ENCODE measurements at regions not wholly inside any gene's neighbourhood (a gene's known extent, or its start where the extent isn't known, plus 50 kb on each side); places are given as distances from the start of the nearest gene placed in this dataset.

DNA sequence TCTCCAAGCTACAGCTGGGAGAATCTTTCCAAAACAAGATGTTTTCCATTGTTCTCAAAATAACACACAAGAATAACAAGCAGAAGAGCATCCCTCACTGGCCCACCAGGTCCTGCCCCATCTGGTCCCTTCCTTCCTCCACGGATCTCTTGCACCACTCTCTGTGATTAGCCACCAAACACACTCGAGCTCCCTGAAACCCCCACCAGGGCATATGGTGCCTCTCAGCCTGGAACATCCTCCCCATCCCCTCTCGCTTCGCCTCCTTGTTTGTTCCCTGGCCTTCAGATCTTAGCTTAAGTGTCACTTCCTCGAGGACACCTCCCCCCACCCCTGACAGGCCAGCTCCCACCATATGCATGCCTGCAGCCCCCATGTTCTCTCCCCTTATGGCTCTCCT, 496.6 kb upstream of the PROK2 start:
- no peak for TF ChIP-seq POLR2A (IDR thresholded peaks at IDR 0.05; ENCODE audit: low read depth, low read length)
- no peak for FAIRE-seq
- DNase-seq (ENCODE audit: insufficient read length, low spot score) = no peak

DNA sequence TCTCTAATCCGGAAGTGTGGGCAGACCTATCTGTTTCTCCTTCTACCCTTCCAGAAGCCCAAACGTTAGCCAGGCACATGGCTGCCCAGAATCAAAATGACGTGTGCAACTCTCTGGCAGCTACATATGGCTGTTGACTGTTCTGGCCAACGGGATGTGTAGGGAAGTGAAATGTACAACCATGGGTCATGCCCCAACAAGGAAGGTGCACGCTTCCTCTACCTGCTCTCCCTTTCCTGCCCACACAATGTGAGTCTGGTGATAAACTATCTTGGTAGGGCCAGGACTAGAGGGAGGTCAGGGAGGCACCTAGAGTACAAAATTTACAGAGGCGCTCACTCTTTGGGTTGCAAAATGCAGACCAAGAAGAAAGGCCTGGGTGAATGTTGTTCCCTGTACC, 495.9 kb upstream of the PROK2 start:
- no peak for TF ChIP-seq POLR2A (IDR thresholded peaks at IDR 0.05; ENCODE audit: low read depth, low read length)
- no peak for DNase-seq (ENCODE audit: insufficient read length, low spot score)
- no peak for FAIRE-seq

DNA sequence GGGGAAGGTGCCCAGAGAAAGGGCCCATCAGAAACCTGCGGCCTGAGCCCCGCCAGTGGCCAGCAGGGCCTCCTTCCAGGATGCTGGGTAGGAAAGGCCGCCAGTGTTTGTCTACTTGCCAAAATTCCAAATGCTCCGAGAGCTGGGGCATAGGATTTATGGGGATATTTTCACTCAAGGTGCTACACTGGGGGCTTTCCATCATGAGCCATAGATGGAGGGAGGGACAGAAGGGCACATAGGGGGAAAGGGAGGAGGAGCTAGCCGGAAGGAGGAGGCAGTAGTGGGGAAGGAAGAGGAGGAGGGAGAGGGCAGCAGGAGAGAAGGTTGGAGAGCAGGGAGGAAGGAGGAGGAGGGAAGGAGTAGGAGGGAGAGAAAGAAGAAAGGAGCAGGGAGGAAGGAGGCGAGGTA, 494.7 kb upstream of the PROK2 start:
- DNase-seq (ENCODE audit: insufficient read length, low spot score) (no peak), FAIRE-seq (no peak)
- no peak for TF ChIP-seq POLR2A (IDR thresholded peaks at IDR 0.05; ENCODE audit: low read depth, low read length)

DNA sequence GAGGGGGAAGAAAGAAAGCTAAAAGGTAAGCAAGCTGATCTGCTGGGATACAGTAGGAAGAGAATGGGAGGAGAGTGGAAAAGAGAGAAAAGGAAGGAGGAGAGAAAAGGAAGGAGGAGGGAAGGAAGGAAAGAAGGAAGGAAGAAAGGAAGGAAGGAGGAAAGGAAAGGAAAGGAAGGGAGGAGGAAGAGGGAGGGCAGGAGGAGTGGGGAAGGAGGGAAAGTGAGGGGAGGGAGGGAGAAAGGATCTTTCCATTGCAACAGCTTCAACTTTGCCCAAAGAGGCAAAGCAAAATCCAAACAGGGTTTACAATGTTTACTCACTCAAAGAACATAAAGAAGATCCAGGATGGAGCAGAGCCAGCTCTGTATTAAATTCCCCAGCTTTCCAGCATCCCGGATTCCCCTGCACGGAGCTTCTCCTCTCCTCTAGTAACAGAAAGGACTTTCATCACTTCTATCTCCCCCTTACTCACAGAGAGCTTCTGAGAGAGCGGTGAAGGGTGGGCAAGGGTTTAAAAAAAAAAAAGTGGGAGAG, 494.2 kb upstream of the PROK2 start:
- TF ChIP-seq POLR2A (IDR thresholded peaks at IDR 0.05; ENCODE audit: low read depth, low read length) = no peak
- no peak for FAIRE-seq
- no peak for DNase-seq (ENCODE audit: insufficient read length, low spot score)

GRCh38 chr3:72278349-72279067, 493.6 kb upstream of the PROK2 start:
- TF ChIP-seq POLR2A (IDR thresholded peaks at IDR 0.05; ENCODE audit: low read depth, low read length) = no peak
- FAIRE-seq = no peak
- DNase-seq (ENCODE audit: insufficient read length, low spot score) = no peak

DNA sequence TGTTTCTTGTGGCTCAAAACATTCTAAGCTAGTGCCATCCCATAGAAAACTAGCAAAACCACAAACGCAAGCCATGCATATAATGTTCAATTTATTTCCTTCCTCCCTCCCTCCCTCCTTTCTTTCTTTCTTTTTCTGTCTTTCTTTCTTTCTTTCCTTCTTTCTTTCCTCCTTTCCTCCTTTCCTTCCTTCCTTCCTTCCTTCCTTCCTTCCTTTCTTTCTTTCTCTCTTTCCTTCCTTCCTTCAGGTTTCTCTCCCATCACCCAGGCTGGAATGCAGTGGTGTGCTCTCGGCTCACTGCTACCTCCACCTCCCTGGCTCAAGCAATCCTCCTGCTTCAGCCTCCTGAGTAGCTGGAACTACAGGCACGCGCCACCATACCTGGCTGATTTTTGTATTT, 492.8 kb upstream of the PROK2 start:
- no peak for TF ChIP-seq POLR2A (IDR thresholded peaks at IDR 0.05; ENCODE audit: low read depth, low read length)
- FAIRE-seq (no peak), DNase-seq (ENCODE audit: insufficient read length, low spot score) (no peak)

DNA sequence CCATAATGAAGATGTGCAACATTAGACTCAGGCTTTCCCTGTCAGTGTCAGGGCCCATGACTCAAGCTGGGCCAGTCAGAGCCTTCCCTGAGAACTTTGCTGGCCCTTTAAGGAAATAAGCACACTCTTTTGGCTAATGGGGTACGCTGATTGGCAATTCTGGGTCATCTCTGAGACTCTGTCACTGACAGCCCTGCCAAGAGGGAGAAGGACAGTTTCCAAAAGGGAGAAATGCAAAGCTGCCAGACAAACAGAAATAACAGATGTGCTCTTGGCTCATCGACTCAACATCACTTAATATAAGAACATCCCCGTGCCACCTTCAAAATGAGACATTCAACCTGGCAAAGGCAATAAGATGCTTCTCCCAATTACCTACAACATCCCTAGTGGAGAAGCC, 491.9 kb upstream of the PROK2 start:
- no peak for TF ChIP-seq POLR2A (IDR thresholded peaks at IDR 0.05; ENCODE audit: low read depth, low read length)
- FAIRE-seq (no peak), DNase-seq (ENCODE audit: insufficient read length, low spot score) (no peak)

DNA sequence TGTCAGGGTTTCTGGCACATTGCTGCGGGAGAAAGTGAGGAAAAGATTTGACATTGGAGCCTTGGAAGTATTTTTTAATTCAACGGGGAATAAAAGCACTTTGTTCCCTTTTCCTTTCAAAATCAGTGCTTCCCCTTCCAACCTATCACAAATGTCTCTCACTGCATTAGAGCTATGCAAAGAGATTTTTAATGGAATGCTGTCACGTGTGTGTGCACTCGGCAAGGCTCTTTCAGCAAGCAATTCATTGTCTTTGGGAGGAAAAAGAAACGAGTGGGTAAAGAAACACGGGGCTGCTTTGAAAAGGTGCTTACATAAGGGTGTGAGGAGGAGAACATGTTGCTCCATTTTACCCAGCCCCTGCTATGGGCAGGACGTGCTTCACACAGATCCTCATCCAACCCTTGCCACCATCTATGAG, 490.4 kb upstream of the PROK2 start:
- no peak for TF ChIP-seq POLR2A (IDR thresholded peaks at IDR 0.05; ENCODE audit: low read depth, low read length)
- DNase-seq (ENCODE audit: insufficient read length, low spot score) (no peak), FAIRE-seq (no peak)

DNA sequence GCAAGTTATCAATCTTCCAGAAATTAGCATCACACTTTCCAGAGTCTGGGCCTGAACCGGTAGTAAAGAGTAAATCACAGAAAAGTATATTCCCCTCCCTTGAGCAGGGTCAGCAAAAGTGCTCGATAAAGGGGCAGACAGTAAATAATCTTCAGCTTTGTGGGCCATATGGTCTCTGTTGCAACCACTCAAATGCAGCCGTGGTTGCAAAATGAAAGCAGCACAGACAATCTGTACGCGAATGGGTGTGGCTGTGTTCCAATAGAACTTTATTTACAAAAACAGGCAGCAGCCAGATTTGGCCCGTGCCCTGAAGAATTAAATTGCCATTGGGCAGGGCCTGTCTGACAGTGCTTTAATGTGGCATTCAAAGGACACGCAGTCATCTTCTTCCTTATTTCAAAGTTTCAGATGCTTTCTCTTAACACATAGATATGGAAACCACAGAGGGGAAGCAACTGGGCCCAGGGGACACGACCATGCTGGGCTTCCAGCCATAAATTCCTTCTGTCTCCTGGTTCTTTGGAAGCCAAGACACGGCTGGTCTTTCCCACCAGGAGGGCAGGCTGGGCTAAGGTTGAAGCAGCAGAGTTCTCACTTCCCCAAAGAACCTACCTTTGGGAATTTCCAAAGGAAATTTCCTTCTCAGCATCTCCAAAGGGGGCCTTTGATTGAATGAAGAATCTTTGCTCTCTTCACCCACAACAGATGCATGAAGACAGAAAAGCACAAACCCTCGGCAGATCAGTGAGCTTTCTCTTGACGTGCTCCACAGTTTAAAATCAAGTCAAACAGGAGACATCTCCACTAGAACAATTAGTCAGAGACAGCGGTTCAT, 489.8 kb upstream of the PROK2 start:
- FAIRE-seq (no peak), DNase-seq (ENCODE audit: insufficient read length, low spot score) (no peak)
- no peak for TF ChIP-seq POLR2A (IDR thresholded peaks at IDR 0.05; ENCODE audit: low read depth, low read length)

- DNase-seq (ENCODE audit: insufficient read length, low spot score) = no peak
- TF ChIP-seq POLR2A (IDR thresholded peaks at IDR 0.05; ENCODE audit: low read depth, low read length) = no peak
- FAIRE-seq = no peak
Measured at GRCh38 chr3:72273615-72274014, 488.7 kb upstream of the PROK2 start.

- DNase-seq (ENCODE audit: insufficient read length, low spot score) (no peak), FAIRE-seq (no peak)
- no peak for TF ChIP-seq POLR2A (IDR thresholded peaks at IDR 0.05; ENCODE audit: low read depth, low read length)
Measured at GRCh38 chr3:72272356-72272755, 487.4 kb upstream of the PROK2 start.

- TF ChIP-seq POLR2A (IDR thresholded peaks at IDR 0.05; ENCODE audit: low read depth, low read length) = no peak
- FAIRE-seq (no peak), DNase-seq (ENCODE audit: insufficient read length, low spot score) (no peak)
Measured at GRCh38 chr3:72271923-72272322, 487.0 kb upstream of the PROK2 start.

GRCh38 chr3:72271216-72271615, 486.3 kb upstream of the PROK2 start:
- TF ChIP-seq POLR2A (IDR thresholded peaks at IDR 0.05; ENCODE audit: low read depth, low read length) = no peak
- no peak for DNase-seq (ENCODE audit: insufficient read length, low spot score)
- FAIRE-seq = no peak

GRCh38 chr3:72270730-72271129, 485.8 kb upstream of the PROK2 start:
- FAIRE-seq (no peak), DNase-seq (ENCODE audit: insufficient read length, low spot score) (no peak)
- no peak for TF ChIP-seq POLR2A (IDR thresholded peaks at IDR 0.05; ENCODE audit: low read depth, low read length)

All from H54 (cell line).